WTC11 (cell line): ENCODE measurements at regions not wholly inside any gene's neighbourhood (a gene's known extent, or its start where the extent isn't known, plus 50 kb on each side); places are given as distances from the start of the nearest gene placed in this dataset.

ENCODE experiments used
- FOXJ3 ChIP-seq: sonication (generic); formaldehyde crosslinking; IDR thresholded peaks from 2 replicates; pipeline ENCODE4 v1.9.0; 2021; ENCODE audit warnings: missing genetic modification reagents, mild to moderate bottlenecking, borderline replicate concordance
- IRF2 ChIP-seq: sonication (generic); formaldehyde crosslinking; IDR thresholded peaks from 2 replicates; pipeline ENCODE4 v1.8.0; 2022; ENCODE audit warnings: low read depth, missing genetic modification reagents, borderline replicate concordance
- KAT7 ChIP-seq: sonication (generic); formaldehyde crosslinking; IDR thresholded peaks from 2 replicates; pipeline ENCODE4 v1.8.1; 2023; ENCODE audit warnings: missing genetic modification reagents, mild to moderate bottlenecking, borderline replicate concordance
- NFE2L1 ChIP-seq: sonication (generic); formaldehyde crosslinking; IDR thresholded peaks from 2 replicates; pipeline ENCODE4 v1.8.1; 2023; ENCODE audit warnings: missing genetic modification reagents
- SP1 ChIP-seq: sonication (generic); formaldehyde crosslinking; conservative IDR thresholded peaks from 2 replicates; pipeline ENCODE4 v1.8.1; 2022; ENCODE audit warnings: missing genetic modification reagents
- TCF7 ChIP-seq: sonication (generic); formaldehyde crosslinking; IDR thresholded peaks from 2 replicates; pipeline ENCODE4 v1.8.0; 2022; ENCODE audit warnings: mild to moderate bottlenecking, low read depth, missing genetic modification reagents, moderate library complexity
- TP53 ChIP-seq: sonication (generic); formaldehyde crosslinking; IDR thresholded peaks from 2 replicates; pipeline ENCODE4 v1.8.1; 2023; ENCODE audit warnings: mild to moderate bottlenecking, missing genetic modification reagents
- ZNF138 ChIP-seq: sonication (generic); formaldehyde crosslinking; conservative IDR thresholded peaks from 2 replicates; pipeline ENCODE4 v1.8.1; 2022; ENCODE audit warnings: mild to moderate bottlenecking, moderate library complexity, missing genetic modification reagents
- ZNF232 ChIP-seq: sonication (generic); formaldehyde crosslinking; IDR thresholded peaks from 2 replicates; pipeline ENCODE4 v1.8.0; 2022; ENCODE audit warnings: mild to moderate bottlenecking, missing genetic modification reagents
- ZNF317 ChIP-seq: sonication (generic); formaldehyde crosslinking; IDR thresholded peaks from 2 replicates; pipeline ENCODE4 v1.8.1; 2023; ENCODE audit warnings: low read depth, mild to moderate bottlenecking, moderate library complexity, missing genetic modification reagents, borderline replicate concordance
- TF ChIP-seq, protein P1 (sequence below): fragments of 200-600 bp; IDR thresholded peaks from 2 replicates; pipeline ENCODE4 v1.8.0; 2022; ENCODE audit warnings: antibody characterized with exemption
- TF ChIP-seq, protein P2 (sequence below): sonication (generic); formaldehyde crosslinking; IDR thresholded peaks from 2 replicates; pipeline ENCODE4 v1.8.1; 2023; ENCODE audit warnings: mild to moderate bottlenecking, missing genetic modification reagents
- TF ChIP-seq, protein P3 (sequence below): sonication (generic); formaldehyde crosslinking; IDR thresholded peaks from 2 replicates; pipeline ENCODE4 v1.8.0; 2022; ENCODE audit warnings: mild to moderate bottlenecking, missing genetic modification reagents
- TF ChIP-seq, protein P4 (sequence below): sonication (generic); formaldehyde crosslinking; IDR thresholded peaks from 2 replicates; pipeline ENCODE4 v1.8.1; 2023; ENCODE audit warnings: mild to moderate bottlenecking, missing genetic modification reagents, moderate library complexity

DNA sequence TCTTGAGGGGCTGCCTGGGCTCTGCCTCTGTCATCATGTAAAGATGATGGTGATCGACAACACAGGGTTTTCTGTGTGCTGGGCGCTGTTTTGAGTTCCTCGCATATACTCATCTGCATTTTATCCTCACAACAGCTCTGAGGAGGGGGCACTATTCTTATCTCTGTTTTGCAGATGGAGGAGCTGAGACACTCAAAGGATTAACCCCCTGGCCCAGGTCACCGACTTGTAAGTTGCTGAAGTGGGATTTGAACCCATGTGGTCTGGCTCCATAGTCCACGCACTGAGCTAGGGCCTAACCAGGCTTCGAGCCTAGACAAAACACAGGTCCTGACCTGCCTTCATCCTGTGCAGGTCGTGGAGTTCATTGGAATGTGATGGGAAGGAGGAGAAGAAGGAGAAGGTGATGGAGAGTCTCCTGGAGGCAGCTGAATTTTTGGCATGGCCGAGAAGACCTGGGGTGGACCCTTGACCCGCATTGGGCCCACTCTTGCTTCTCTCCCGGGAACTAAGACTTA is 140.0 kb downstream of the ASCL4 start:
- TF ChIP-seq ZNF232 (CRISPR knock-in tag) = no peak
- TF ChIP-seq, protein P1, sequence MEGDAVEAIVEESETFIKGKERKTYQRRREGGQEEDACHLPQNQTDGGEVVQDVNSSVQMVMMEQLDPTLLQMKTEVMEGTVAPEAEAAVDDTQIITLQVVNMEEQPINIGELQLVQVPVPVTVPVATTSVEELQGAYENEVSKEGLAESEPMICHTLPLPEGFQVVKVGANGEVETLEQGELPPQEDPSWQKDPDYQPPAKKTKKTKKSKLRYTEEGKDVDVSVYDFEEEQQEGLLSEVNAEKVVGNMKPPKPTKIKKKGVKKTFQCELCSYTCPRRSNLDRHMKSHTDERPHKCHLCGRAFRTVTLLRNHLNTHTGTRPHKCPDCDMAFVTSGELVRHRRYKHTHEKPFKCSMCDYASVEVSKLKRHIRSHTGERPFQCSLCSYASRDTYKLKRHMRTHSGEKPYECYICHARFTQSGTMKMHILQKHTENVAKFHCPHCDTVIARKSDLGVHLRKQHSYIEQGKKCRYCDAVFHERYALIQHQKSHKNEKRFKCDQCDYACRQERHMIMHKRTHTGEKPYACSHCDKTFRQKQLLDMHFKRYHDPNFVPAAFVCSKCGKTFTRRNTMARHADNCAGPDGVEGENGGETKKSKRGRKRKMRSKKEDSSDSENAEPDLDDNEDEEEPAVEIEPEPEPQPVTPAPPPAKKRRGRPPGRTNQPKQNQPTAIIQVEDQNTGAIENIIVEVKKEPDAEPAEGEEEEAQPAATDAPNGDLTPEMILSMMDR = no peak
- no peak for TF ChIP-seq TCF7 (CRISPR knock-in tag)
- no peak for TF ChIP-seq FOXJ3 (CRISPR knock-in tag)
- TF ChIP-seq, protein P2, sequence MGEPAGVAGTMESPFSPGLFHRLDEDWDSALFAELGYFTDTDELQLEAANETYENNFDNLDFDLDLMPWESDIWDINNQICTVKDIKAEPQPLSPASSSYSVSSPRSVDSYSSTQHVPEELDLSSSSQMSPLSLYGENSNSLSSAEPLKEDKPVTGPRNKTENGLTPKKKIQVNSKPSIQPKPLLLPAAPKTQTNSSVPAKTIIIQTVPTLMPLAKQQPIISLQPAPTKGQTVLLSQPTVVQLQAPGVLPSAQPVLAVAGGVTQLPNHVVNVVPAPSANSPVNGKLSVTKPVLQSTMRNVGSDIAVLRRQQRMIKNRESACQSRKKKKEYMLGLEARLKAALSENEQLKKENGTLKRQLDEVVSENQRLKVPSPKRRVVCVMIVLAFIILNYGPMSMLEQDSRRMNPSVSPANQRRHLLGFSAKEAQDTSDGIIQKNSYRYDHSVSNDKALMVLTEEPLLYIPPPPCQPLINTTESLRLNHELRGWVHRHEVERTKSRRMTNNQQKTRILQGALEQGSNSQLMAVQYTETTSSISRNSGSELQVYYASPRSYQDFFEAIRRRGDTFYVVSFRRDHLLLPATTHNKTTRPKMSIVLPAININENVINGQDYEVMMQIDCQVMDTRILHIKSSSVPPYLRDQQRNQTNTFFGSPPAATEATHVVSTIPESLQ (CRISPR knock-in tag) = no peak
- TF ChIP-seq SP1 (CRISPR knock-in tag) = no peak
- no peak for TF ChIP-seq NFE2L1 (CRISPR knock-in tag)
- TF ChIP-seq ZNF317 (CRISPR knock-in tag) = no peak
- TF ChIP-seq ZNF138 (CRISPR knock-in tag) = no peak
- TF ChIP-seq, protein P3, sequence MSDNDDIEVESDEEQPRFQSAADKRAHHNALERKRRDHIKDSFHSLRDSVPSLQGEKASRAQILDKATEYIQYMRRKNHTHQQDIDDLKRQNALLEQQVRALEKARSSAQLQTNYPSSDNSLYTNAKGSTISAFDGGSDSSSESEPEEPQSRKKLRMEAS (CRISPR knock-in tag) = no peak
- no peak for TF ChIP-seq IRF2
- TF ChIP-seq KAT7 (CRISPR knock-in tag) = no peak
- TF ChIP-seq, protein P4, sequence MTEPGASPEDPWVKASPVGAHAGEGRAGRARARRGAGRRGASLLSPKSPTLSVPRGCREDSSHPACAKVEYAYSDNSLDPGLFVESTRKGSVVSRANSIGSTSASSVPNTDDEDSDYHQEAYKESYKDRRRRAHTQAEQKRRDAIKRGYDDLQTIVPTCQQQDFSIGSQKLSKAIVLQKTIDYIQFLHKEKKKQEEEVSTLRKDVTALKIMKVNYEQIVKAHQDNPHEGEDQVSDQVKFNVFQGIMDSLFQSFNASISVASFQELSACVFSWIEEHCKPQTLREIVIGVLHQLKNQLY = no peak
- TF ChIP-seq TP53 = no peak
